GM21360 (cell line): ENCODE measurements at regions not wholly inside any gene's neighbourhood (a gene's known extent, or its start where the extent isn't known, plus 50 kb on each side); places are given as distances from the start of the nearest gene placed in this dataset.

Experiments
- ATAC-seq: cut with Tn5 transposase; IDR thresholded peaks from one replicate; pipeline ENCODE4 v1.9.1; 2021; ENCODE audit warnings: mild to moderate bottlenecking, moderate library complexity; ENCODE audit not compliant: unreplicated experiment

DNA sequence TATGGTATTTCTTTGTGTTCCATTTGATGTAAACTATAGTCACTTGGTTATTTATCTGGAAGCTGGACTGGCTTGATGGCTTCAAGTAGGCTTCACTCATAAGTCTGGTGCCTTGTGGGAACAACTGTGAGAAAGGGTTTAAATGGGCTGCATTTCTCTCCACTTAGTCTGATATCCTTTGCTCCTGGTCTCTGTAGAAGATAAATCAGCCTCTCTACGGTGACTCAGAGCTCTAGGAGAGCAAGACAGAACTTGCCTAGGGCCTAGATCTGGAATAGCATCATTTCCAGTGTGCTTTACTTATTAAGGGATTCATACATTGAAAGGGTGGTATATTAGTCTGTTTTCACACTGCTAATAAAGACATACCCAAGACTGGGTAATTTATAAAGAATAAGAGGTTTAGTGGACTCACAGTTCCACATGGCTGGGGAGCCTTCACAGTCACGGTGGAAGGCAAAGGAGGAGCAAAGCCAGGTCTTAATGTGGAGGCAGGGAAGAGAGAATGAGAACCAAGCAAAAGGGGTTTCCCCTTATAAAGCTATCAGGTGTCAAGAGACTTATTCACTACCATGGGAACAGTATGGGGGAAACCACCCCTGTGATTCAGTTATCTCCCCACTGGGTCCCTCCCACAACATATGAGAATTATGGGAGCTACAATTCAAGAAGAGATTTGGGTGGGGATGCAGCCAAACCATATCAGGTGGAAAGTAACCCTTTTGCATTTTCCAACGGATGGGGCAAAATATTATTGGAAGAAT lies 1746.4 kb upstream of the PCDH7 start:
- ATAC-seq, result no peak

DNA sequence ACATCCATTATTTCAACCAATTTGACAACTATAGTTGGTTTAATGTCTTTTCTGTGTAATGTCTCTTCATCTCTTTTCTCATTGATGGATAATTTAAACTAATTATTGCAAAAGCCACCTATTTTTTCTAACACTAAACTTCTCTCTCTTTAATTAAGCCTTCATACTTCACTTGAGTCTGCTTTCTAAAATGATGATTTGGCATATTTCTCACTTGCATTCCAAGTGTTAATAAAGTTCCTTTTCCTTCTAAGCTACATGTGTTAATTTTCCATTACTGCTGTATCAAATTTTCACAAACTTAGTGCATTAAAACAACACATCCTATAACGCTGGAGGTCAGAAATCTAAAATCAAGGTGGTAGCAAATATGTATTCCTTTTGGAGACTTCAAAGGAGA lies 1743.8 kb upstream of the PCDH7 start:
- no peak for ATAC-seq

DNA sequence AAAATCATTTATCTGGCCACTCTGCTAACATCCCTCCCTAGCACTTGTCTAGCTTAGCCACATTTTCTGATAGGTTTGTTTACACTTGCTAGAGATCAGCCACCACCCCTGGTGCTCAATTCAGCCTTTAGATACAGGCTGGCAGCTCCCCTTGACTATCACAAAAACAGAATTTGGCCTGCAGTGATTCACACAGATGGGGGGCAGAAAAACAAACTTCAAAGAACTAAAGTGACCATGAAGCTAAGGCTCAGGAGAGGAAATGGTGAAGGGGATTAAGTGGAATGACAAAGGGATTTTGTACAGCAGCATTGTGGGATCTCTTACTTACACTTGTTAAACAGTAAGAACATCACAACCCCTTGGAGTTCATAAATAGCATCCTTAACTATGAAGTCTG lies 1718.0 kb upstream of the PCDH7 start:
- ATAC-seq, result no peak

DNA sequence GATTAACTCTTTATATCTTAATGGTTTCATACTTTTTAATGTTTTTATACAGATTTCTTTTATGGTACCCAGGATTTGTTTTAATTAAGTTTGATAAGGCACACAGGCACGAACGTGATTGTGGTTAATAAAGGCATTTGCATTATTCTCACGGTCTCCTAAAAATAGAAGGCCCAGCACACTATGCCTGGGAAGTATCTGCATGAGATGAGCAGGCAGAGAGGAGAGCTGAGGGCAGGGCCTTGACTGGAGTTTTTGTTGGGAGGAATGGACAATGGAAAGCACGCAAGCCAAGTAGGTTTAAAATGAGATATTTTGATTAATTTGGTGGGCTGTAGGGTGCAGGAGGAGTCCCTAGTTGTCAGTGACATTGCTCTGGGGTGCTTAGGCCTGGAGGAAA lies 1714.3 kb upstream of the PCDH7 start:
- ATAC-seq, result no peak

DNA sequence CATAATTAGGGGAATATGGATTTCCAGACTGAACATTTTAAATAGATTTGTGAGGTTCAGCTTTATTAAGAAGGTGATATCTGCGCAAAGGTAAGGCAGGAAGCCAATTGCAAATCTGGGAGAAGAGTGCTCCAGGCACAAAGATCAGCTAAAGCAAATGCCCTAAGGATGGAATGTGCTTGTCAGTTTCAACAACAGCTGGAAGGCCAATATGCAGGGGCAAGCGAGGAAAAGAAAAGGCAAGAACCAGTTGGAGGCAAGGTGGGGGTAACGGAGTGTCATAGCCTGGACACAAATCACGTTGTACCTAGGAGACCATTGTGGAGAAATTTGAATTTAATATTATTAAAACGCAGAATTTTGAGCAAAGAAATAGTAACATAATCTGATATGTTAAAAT lies 1710.3 kb upstream of the PCDH7 start:
- ATAC-seq, result no peak

DNA sequence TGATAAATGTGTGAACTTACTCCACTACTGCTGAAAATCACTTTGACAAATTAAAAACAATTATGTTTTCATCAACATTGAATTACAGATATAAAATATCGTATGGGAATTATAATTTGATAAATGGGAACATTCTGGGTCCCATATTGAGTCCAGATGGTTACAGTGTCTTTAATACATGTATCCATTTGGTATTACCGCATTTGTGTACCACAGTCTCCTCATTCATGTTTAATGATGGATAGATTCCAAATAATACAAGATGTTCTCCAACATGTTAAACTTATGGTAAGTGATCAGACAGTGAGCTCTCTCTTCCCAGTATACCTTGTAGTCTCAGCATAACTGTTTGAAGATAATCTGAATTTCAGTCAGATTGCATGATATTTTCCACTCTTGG lies 1706.8 kb upstream of the PCDH7 start:
- ATAC-seq, result no peak

DNA sequence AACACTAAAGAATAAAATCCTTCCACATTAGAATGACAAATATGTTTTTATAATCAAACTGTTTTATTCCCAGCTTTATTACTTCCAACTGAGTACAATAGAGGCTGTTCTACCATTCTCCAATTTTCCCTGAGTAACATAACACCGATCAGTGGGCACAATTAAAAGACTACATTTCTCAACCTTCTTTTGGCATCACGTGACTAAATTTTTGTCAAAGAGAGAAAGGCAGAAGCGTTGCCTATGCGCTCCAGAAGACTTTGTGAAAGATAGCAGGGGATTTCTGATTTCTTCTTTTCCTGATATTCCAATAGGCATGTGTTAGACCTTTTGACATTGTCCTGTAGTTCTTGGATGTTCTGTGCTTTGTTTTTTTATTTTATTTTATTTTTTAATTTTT lies 1705.6 kb upstream of the PCDH7 start:
- no peak for ATAC-seq

DNA sequence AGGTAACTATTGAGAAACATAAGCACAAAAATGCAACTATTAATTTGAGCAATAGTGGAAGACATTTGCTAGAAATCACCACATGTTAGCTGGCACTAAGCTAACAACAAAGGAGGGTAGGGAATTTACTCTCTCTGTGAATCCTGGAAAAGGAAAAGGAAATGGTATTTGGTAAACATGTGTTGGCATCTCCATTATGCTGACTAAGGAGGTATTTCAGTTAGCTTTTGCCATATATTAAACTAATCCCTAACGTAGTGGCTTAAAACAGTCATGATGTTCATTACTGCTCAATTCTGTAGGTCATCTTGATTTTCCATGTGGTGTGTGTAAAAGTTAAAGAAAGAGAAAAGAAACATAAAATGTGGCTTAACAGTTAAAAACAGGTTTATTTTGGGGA lies 1686.5 kb upstream of the PCDH7 start:
- ATAC-seq, result no peak

DNA sequence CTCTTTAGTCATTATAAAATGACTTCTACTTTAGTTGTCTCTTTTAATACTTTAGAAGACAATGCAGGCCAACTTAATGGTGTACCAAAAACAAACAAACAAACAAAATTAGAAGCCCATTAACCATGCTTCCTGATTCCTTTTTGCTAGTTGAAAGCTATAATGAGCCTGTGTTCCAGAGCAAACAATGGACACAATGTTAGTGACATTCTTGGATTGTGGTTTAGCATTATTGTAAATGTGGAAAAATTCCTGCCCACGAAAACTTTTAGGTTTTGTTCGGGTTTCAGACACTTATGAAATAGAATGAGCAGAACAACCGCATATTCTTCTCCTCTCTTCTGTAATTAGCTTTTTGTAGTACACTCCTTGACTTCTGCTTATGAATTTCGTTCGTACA lies 1682.7 kb upstream of the PCDH7 start:
- no peak for ATAC-seq

DNA sequence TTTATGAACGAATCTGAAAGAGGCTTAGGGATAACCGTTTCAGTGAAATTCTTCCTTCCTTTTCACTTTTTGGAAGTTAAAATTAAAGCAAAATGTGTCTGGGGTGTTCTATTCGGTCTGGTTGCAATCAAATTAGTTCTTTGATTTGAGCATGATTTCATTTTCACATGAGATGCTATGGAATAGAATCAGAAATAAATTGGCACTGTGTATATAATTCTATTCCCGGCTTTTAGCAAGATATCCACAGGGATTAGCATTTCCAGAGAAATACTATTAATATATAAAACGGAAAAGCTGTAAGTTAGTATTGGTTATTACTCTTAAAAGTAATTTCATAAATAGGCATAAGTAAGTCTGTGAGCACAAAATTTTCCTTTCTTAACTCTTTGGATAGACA lies 1676.8 kb upstream of the PCDH7 start:
- no peak for ATAC-seq

DNA sequence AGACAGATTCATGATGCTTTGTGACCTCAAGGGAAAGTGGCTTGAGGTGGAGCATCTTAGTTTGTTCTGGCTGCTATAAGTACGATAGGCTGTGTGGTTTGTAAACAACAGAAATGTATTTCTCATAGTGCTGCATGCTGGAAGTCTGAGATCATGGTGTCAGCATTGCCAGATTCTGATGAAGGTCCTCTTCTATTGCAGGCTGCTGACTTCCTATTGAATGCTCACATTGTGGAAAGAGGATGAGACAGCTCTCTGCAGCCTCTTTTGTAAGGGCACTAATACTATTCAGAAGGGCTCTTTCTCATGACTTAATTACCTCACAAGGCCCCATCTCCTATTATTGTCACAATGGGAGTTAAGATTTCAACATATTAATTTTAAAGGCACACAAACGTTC lies 1674.0 kb upstream of the PCDH7 start:
- ATAC-seq, result no peak

DNA sequence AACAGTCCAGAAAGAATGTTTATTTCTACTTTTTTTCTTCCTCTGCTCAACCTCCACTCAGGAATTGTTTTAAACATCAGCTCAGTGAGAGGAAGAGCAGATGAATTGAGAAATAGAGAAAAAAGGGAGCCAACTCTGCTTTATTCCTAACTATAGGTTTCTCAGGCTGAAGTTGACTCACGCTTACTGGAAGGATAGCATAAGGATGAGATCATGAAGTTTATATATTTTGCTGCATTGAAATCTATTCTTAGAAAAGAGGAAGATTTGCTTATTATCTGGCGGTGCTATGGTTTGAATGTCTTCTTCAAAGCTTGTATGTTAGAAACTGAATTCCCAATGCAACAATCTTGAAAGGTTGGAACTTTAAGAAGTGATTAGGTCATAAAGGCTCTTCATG lies 1673.4 kb upstream of the PCDH7 start:
- no peak for ATAC-seq

DNA sequence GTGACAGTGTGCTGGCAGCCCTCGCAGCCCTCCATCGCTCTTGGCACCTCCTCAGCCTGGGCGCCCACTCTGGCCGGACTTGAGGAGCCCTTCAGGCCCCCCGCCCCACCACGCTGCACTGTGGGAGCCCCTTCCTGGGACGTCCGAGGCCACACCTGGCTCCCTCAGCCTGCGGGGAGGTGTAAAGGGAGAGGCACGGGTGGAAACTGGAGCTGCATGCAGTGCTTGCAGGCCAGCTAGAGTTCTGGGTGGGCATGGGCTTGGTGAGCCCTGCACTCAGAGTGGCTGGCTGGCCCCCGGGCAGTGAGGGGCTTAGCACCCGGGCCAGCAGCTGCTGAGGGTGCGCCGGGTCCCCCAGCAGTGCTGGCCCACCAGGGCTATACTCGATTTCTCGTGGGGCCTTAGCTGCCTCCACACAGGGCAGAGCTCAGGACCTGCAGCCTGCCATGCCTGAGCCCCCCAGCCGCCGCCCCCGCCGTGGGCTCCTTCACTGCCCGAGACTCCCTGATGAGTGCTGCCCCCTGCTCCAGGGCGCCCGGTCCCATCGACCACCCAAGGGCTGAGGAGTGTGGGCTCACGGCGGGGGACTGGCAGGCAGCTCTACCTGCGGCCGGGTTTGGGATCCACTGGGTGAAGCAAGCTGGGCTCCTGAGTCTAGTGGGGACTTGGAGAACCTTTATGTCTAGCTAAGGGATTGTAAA lies 1672.7 kb upstream of the PCDH7 start:
- no peak for ATAC-seq

DNA sequence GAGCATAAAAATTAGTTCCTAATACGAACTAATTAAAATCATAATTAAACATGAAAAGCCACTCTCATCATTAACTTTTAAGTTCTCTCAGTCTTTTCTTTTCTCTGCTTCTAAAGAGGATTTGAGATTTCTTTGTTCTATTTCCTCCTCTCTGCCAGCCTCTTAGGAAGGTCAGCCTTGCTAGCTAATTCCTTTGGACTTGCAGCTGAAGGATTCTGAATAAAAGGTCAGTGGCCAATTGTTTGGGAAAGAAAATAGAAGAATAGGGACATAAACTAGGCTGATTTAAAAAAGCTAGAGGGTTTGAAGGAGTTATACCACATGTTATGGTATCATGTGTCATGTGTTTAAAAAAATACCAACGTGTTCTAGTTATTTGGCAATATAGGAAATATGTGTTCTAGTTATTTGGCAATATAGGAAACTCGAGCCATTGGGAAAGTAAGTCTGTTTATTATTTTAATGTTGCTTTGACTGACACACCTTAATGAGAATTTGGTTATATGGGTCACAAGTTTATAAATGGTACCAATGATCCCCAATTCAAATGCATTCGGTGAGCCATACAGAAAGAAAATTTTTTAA lies 1668.7 kb upstream of the PCDH7 start:
- no peak for ATAC-seq

DNA sequence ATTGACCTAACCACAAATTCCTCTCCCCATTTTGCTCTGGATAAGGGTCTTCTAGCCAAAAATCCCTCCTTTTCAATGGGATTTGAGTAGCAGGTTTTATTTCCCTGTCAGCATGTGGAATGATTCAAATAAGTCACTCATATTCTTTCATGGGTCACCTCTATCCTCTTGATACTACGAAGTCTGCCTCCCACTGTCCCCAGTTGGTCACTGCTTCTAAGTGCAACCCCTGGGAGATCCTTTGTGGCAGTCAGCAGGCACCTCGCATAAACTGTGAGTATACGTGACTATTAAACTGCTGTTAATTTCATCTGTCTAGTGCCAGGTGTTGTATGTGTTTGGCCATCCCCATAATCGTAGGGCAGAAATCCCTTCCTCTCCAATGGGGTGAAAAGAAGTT lies 1667.9 kb upstream of the PCDH7 start:
- no peak for ATAC-seq

DNA sequence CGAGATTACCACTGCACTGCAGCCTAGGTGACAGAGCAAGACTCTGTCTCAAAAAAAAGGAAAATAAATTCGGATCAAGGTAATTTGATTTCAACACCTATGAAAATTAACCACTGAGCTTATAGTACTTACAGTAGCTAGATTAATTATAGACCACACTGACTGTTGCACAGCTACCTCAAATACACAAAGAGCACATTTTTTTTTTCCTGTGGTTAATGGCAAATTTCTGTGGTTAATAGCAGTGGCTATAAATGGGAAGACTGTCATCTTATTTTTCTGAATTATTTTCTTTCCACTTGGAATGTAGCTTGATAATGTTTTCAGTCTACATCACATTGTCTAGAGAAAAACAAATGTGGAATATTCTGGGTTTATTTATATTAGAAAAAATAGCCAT lies 1661.6 kb upstream of the PCDH7 start:
- ATAC-seq, result no peak

DNA sequence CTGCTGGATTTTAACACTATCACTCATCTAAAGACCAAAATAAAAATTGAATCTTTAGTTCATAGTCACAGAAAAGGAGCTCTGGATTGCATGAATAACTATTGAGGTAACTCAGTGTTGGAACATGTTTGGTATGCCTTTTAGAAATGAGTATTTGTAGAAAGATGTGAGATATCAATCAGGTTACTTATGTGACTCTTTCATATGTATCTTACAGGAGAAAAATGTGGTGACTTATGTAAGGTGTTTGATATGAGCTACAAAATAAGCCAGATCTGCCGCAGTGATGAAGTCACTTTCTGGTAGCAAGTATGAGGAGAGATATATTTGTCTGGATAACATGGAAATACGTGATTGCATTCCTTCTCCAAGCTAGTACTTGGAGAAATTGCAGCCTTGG lies 1653.3 kb upstream of the PCDH7 start:
- no peak for ATAC-seq

DNA sequence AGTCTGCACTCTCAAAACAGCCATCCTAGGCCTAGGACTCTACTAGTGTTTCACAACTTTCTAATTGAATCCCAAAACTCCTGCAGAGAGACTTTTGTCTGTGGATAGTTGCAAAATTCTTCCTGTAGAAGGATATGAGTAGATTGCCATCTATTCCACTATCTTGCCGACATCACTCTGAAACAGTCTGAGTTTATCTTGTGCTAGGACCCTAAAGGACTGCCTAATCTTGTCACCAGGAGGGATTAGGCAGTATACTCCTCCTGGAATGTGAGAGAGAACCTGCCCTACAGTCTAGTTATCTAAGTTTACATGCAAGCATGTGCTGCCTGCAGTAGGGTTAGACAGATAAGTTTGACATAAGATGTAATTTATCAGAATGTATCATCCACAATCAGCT lies 1646.6 kb upstream of the PCDH7 start:
- ATAC-seq, result no peak

DNA sequence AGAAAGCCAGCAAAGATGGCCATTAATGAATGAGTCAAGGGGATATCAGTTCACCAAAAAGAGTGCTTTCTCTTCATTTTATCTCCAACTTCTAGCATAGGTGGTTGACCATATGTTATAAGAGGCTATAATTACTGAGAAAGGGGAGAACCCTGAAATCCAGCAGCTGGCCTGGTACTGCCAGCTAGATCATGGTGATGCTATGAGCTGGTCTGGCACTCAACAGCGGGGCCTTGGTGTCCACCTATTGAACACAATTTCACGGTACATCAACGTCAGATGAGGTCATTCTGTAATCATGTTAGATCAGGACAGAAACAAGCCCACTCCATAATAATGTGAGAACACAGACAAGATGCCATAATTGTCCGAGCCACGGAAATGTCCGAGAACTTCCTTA lies 1644.8 kb upstream of the PCDH7 start:
- no peak for ATAC-seq

DNA sequence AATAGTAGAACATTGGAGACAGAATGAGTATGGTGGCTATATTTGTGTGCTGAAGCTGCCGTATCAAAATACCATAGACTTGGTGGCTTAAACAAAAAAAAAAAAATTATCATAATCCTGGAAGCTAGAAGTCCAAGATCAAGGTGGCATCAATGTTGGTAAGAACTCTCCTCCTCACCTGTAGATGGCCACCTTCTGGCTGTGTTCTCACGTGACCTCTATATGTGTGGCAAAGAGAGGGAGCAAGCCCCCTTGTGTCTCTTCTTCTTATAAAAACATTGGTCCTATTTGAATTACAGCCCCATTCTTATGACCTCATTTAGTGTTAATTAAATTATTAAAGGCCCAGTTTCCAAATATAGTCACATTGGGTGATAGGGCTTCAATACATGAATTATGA lies 1640.9 kb upstream of the PCDH7 start:
- ATAC-seq, result no peak

DNA sequence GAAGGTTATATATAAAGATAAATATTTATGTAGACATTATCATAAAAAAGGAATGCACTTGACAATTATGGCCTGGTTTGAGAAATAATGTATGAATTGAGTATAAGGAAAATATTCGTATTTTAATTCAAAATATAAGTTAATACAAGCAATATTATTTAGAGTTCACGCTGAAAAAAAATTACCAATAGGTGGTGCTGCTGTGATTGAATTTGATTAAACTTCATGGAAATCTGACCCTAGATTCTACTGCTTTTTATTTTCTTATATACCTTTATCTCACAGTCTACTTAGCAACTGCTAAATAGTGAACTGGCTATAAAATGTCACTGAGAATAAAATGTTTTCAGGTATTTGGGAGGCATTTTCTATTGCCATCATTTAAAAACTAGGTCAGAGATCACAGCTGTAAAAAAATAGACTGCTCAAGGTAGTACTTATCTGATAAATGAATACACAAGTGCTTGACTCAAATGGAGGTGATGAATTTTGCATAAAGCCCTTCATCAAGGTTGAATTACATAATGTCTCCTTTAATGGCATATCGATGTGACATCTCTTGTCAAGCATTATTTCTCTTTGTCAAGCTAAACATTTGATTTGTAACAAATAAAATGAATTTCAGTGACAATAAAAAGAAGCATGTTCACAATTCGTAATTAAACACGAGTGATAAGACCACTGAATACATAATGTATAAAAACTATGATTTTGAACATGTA lies 1638.8 kb upstream of the PCDH7 start:
- no peak for ATAC-seq

DNA sequence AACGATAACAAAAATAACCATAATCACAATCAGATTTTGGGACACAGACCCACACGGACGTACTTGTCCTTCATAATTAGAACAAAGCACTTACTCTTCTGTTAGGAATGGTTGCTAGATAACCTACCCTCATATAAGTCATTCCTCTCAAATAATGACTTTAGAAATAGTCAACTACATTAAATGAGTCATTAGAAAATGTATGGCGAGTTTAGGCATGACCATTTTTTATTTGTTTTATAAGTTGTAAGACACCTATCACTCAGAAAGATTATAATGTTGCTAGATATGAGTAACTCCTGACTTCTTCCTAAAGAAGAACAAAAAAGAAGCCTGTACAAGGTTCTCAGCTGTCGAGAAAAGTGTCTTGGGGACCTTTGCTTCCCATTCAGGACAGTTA lies 1637.5 kb upstream of the PCDH7 start:
- no peak for ATAC-seq
